SK-N-SH treated with all-trans-retinoic acid at 6 μM for 48 hours (cell line): ENCODE measurements at regions not wholly inside any gene's neighbourhood (a gene's known extent, or its start where the extent isn't known, plus 50 kb on each side); places are given as distances from the start of the nearest gene placed in this dataset.

Source experiments
- ATAC-seq: fragments of 200-7000 bp; cut with Tn5 transposase; 3 replicates; pipeline ENCODE4 v1.9.1; 2020; ENCODE audit warnings: mild to moderate bottlenecking, moderate library complexity
- ARNTL ChIP-seq: fragments of 450-650 bp; formaldehyde crosslinking; IDR thresholded peaks from 2 replicates; pipeline ENCODE4 v1.5.0; 2020; ENCODE audit warnings: low read depth, mild to moderate bottlenecking, moderate library complexity, borderline replicate concordance
- BACH2 ChIP-seq: fragments of 250-450 bp; sonication (Bioruptor Pico); IDR thresholded peaks from 2 replicates; pipeline ENCODE4 v1.9.0; 2021; ENCODE audit warnings: mild to moderate bottlenecking, borderline replicate concordance
- CSDC2 ChIP-seq: fragments of 250-450 bp; sonication (Bioruptor Pico); IDR thresholded peaks from 2 replicates; pipeline ENCODE4 v1.5.0; 2020; ENCODE audit warnings: mild to moderate bottlenecking, moderate library complexity
- ESRRG ChIP-seq: fragments of 250-450 bp; sonication (Bioruptor Pico); IDR thresholded peaks from 2 replicates; pipeline ENCODE4 v1.6.1; 2021; ENCODE audit warnings: mild to moderate bottlenecking
- GLIS3 ChIP-seq: fragments of 250-450 bp; sonication (Bioruptor Pico); IDR thresholded peaks from 2 replicates; pipeline ENCODE4 v1.5.0; 2020; ENCODE audit warnings: mild to moderate bottlenecking, moderate library complexity
- ISL1 ChIP-seq: fragments of 250-450 bp; sonication (Bioruptor Pico); IDR thresholded peaks from 2 replicates; pipeline ENCODE4 v2.1.2; 2022; ENCODE audit warnings: mild to moderate bottlenecking, moderate library complexity
- OSR1 ChIP-seq: fragments of 250-450 bp; sonication (Bioruptor Pico); IDR thresholded peaks from 2 replicates; pipeline ENCODE4 v1.8.0; 2022; ENCODE audit warnings: moderate library complexity, mild to moderate bottlenecking, inconsistent platforms
- POU6F1 ChIP-seq: fragments of 250-450 bp; sonication (Bioruptor Pico); IDR thresholded peaks from 2 replicates; pipeline ENCODE4 v1.8.0; 2021; ENCODE audit warnings: low read depth, mild to moderate bottlenecking, moderate library complexity, borderline replicate concordance
- PPARA ChIP-seq: fragments of 250-450 bp; sonication (Bioruptor Pico); IDR thresholded peaks from 2 replicates; pipeline ENCODE4 v1.5.0; 2020; ENCODE audit warnings: mild to moderate bottlenecking, borderline replicate concordance
- RARB ChIP-seq: fragments of 250-450 bp; sonication (Bioruptor Pico); IDR thresholded peaks from 2 replicates; pipeline ENCODE4 v1.8.0; 2021; ENCODE audit warnings: mild to moderate bottlenecking, moderate library complexity
- SNAI2 ChIP-seq: fragments of 250-450 bp; sonication (Bioruptor Pico); IDR thresholded peaks from 2 replicates; pipeline ENCODE4 v1.5.0; 2020; ENCODE audit warnings: mild to moderate bottlenecking, moderate library complexity
- TOX ChIP-seq: fragments of 250-450 bp; sonication (Bioruptor Pico); IDR thresholded peaks from 2 replicates; pipeline ENCODE4 v1.8.0; 2021; ENCODE audit warnings: mild to moderate bottlenecking, moderate library complexity, borderline replicate concordance
- ZC3H10 ChIP-seq: fragments of 250-450 bp; sonication (Bioruptor Pico); IDR thresholded peaks from 2 replicates; pipeline ENCODE4 v1.5.1; 2021; ENCODE audit warnings: mild to moderate bottlenecking, moderate library complexity
- ZFP3 ChIP-seq: fragments of 250-450 bp; sonication (Bioruptor Pico); IDR thresholded peaks from 2 replicates; pipeline ENCODE4 v1.5.0; 2020; ENCODE audit warnings: mild to moderate bottlenecking, moderate library complexity
- ZFP30 ChIP-seq: fragments of 450-650 bp; formaldehyde crosslinking; IDR thresholded peaks from 2 replicates; pipeline ENCODE4 v1.5.0; 2022; ENCODE audit warnings: mild to moderate bottlenecking, moderate library complexity
- ZNF565 ChIP-seq: fragments of 450-650 bp; formaldehyde crosslinking; conservative IDR thresholded peaks from 2 replicates; pipeline ENCODE4 v1.5.0; 2020; ENCODE audit warnings: low read depth, mild to moderate bottlenecking, moderate library complexity
- ZNF70 ChIP-seq: fragments of 450-650 bp; formaldehyde crosslinking; IDR thresholded peaks from 2 replicates; pipeline ENCODE4 v1.5.0; 2020; ENCODE audit warnings: mild to moderate bottlenecking, moderate library complexity
- ZNF8 ChIP-seq: fragments of 450-650 bp; formaldehyde crosslinking; IDR thresholded peaks from 2 replicates; pipeline ENCODE4 v1.5.0; 2020; ENCODE audit warnings: mild to moderate bottlenecking, moderate library complexity
- TF ChIP-seq, protein P1 (sequence below): fragments of 250-450 bp; sonication (Bioruptor Pico); IDR thresholded peaks from 2 replicates; pipeline ENCODE4 v1.5.1; 2021; ENCODE audit warnings: mild to moderate bottlenecking, moderate library complexity
- TF ChIP-seq, protein P2 (sequence below): fragments of 250-450 bp; sonication (Bioruptor Pico); IDR thresholded peaks from 2 replicates; pipeline ENCODE4 v1.8.0; 2020; ENCODE audit warnings: mild to moderate bottlenecking, moderate library complexity, borderline replicate concordance
- TF ChIP-seq, protein P3 (sequence below): fragments of 250-450 bp; sonication (Bioruptor Pico); IDR thresholded peaks from 2 replicates; pipeline ENCODE4 v1.5.1; 2020; ENCODE audit warnings: low read depth, mild to moderate bottlenecking, moderate library complexity
- TF ChIP-seq, protein P4 (sequence below): fragments of 250-450 bp; sonication (Bioruptor Pico); IDR thresholded peaks from 2 replicates; pipeline ENCODE4 v1.5.0; 2020; ENCODE audit warnings: mild to moderate bottlenecking, moderate library complexity

GRCh38 chr22:34567367-34567766, 498.6 kb upstream of the ISX start:
- no peak for ATAC-seq
- TF ChIP-seq SNAI2: no peak
- TF ChIP-seq PPARA (CRISPR knock-in tag): no peak
- TF ChIP-seq, protein P1, sequence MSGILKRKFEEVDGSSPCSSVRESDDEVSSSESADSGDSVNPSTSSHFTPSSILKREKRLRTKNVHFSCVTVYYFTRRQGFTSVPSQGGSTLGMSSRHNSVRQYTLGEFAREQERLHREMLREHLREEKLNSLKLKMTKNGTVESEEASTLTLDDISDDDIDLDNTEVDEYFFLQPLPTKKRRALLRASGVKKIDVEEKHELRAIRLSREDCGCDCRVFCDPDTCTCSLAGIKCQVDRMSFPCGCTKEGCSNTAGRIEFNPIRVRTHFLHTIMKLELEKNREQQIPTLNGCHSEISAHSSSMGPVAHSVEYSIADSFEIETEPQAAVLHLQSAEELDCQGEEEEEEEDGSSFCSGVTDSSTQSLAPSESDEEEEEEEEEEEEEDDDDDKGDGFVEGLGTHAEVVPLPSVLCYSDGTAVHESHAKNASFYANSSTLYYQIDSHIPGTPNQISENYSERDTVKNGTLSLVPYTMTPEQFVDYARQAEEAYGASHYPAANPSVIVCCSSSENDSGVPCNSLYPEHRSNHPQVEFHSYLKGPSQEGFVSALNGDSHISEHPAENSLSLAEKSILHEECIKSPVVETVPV (CRISPR knock-in tag): no peak
- TF ChIP-seq, protein P2, sequence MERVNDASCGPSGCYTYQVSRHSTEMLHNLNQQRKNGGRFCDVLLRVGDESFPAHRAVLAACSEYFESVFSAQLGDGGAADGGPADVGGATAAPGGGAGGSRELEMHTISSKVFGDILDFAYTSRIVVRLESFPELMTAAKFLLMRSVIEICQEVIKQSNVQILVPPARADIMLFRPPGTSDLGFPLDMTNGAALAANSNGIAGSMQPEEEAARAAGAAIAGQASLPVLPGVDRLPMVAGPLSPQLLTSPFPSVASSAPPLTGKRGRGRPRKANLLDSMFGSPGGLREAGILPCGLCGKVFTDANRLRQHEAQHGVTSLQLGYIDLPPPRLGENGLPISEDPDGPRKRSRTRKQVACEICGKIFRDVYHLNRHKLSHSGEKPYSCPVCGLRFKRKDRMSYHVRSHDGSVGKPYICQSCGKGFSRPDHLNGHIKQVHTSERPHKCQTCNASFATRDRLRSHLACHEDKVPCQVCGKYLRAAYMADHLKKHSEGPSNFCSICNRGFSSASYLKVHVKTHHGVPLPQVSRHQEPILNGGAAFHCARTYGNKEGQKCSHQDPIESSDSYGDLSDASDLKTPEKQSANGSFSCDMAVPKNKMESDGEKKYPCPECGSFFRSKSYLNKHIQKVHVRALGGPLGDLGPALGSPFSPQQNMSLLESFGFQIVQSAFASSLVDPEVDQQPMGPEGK (CRISPR knock-in tag): no peak
- TF ChIP-seq ZFP3 (CRISPR knock-in tag): no peak
- TF ChIP-seq ESRRG (CRISPR knock-in tag): no peak
- TF ChIP-seq ISL1: no peak
- TF ChIP-seq GLIS3 (CRISPR knock-in tag): no peak
- TF ChIP-seq BACH2 (CRISPR knock-in tag): no peak
- TF ChIP-seq, all 23 proteins: peak for 0

DNA sequence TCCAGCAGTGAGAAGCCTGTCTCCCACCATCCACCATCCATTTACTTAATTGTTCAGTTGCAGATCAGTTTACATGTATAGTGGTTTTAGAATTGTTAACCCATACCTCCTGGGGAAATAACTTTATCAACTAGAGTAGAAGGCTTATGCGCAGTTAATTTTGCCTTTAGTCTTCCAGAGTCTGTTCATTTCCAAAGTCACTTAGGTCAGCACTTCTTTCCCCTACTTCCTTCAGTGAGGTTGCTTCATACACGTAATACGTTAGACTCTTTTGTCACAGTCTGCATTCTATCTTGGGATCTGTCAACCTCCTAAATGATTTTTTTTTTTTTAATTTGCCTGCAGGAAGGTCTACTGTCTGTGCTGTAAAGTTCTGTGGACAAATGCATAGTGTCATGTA, 495.6 kb upstream of the ISX start:
- TF ChIP-seq SNAI2: no peak
- TF ChIP-seq, all 23 proteins: peak for 0

GRCh38 chr22:34579519-34579918, 486.4 kb upstream of the ISX start:
- ATAC-seq: no peak
- TF ChIP-seq ZNF70 (CRISPR knock-in tag) (no peak), TOX (CRISPR knock-in tag) (no peak), ARNTL (no peak), ISL1 (no peak), ZNF565 (CRISPR knock-in tag) (no peak), ZFP3 (CRISPR knock-in tag) (no peak), SNAI2 (no peak), ZFP30 (no peak), POU6F1 (CRISPR knock-in tag) (no peak), CSDC2 (CRISPR knock-in tag) (no peak), OSR1 (CRISPR knock-in tag) (no peak), BACH2 (CRISPR knock-in tag) (no peak), PPARA (CRISPR knock-in tag) (no peak), GLIS3 (CRISPR knock-in tag) (no peak), ZC3H10 (CRISPR knock-in tag) (no peak), RARB (CRISPR knock-in tag) (no peak), ZNF8 (no peak)
- TF ChIP-seq, protein P3, sequence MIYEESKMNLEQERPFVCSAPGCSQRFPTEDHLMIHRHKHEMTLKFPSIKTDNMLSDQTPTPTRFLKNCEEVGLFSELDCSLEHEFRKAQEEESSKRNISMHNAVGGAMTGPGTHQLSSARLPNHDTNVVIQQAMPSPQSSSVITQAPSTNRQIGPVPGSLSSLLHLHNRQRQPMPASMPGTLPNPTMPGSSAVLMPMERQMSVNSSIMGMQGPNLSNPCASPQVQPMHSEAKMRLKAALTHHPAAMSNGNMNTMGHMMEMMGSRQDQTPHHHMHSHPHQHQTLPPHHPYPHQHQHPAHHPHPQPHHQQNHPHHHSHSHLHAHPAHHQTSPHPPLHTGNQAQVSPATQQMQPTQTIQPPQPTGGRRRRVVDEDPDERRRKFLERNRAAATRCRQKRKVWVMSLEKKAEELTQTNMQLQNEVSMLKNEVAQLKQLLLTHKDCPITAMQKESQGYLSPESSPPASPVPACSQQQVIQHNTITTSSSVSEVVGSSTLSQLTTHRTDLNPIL (CRISPR knock-in tag): no peak
- TF ChIP-seq, protein P4, sequence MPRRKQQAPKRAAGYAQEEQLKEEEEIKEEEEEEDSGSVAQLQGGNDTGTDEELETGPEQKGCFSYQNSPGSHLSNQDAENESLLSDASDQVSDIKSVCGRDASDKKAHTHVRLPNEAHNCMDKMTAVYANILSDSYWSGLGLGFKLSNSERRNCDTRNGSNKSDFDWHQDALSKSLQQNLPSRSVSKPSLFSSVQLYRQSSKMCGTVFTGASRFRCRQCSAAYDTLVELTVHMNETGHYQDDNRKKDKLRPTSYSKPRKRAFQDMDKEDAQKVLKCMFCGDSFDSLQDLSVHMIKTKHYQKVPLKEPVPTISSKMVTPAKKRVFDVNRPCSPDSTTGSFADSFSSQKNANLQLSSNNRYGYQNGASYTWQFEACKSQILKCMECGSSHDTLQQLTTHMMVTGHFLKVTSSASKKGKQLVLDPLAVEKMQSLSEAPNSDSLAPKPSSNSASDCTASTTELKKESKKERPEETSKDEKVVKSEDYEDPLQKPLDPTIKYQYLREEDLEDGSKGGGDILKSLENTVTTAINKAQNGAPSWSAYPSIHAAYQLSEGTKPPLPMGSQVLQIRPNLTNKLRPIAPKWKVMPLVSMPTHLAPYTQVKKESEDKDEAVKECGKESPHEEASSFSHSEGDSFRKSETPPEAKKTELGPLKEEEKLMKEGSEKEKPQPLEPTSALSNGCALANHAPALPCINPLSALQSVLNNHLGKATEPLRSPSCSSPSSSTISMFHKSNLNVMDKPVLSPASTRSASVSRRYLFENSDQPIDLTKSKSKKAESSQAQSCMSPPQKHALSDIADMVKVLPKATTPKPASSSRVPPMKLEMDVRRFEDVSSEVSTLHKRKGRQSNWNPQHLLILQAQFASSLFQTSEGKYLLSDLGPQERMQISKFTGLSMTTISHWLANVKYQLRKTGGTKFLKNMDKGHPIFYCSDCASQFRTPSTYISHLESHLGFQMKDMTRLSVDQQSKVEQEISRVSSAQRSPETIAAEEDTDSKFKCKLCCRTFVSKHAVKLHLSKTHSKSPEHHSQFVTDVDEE (CRISPR knock-in tag): no peak
- TF ChIP-seq, protein P2 (CRISPR knock-in tag): no peak
- TF ChIP-seq, all 23 proteins: peak for 0

More for the DNA sequence above, 495.6 kb upstream of the ISX start:
- no peak for ATAC-seq
